CD4-positive, alpha-beta T cell treated with Interleukin-6 at 100 ng/mL for 8 hours (primary cell): ENCODE measurements at regions not wholly inside any gene's neighbourhood (a gene's known extent, or its start where the extent isn't known, plus 50 kb on each side); places are given as distances from the start of the nearest gene placed in this dataset.

Source experiments
- DNase-seq: peaks from one replicate; pipeline ENCODE4 v3.0.0-alpha.2; 2020; ENCODE audit warnings: mixed read lengths, low spot score

GRCh38 chr20:4069751-4070150 is 54.4 kb upstream of the RNF24 start:
- no peak for DNase-seq

DNA sequence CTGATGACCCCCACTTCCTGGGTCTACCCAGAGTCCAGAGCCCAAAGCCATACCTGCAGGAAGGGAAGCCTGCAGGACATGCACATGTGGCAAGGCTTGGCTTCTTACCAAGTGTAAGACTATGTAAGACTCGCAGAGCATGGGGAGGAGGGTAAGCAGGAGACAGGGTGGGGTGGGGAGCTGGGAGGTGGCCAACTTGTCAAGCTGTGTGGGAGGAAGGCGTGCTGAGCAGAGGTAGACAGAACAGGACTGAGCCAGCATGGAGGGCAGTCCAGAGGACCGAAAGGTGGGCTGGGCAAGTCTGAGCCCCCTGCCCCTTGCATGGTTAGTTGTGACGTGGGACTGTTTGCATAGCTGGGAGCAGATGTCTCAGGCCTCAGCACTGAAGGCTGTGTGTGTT is 53.4 kb upstream of the RNF24 start:
- no peak for DNase-seq

GRCh38 chr20:4067600-4068261 is 52.4 kb upstream of the RNF24 start:
- no peak for DNase-seq

GRCh38 chr20:4066551-4066950 is 51.2 kb upstream of the RNF24 start:
- DNase-seq, result no peak

GRCh38 chr20:4065391-4065844 is 50.1 kb upstream of the RNF24 start:
- no peak for DNase-seq
